GM12878 (cell line): ENCODE measurements at regions not wholly inside any gene's neighbourhood (a gene's known extent, or its start where the extent isn't known, plus 50 kb on each side); places are given as distances from the start of the nearest gene placed in this dataset.

ENCODE experiments used
- EP300 ChIP-seq, 2 experiments: fragments of 150-350 bp in 1 of 2; IDR thresholded peaks; 2 replicates each; pipeline ENCODE4 v1.6.1; 2011 to 2012; ENCODE audit warnings: low read depth in 2 of 2, low read length in 2 of 2, borderline replicate concordance in 1 of 2, improper control_type of control experiment in 1 of 2, inconsistent platforms in 1 of 2; ENCODE audit not compliant: control insufficient read depth in 1 of 2
- POLR2A ChIP-seq: IDR thresholded peaks from 2 replicates; pipeline ENCODE4 v1.6.1; 2011; ENCODE audit warnings: low read depth, mild to moderate bottlenecking, low read length

- TF ChIP-seq POLR2A (no peak), EP300 (IDR thresholded peaks at IDR 0.05; ENCODE audit: borderline replicate concordance in 1 of 2, control insufficient read depth in 1 of 2, low read depth in 2 of 2, low read length in 2 of 2) (no peak)
These were observed 115.2 kb upstream of the AGBL1 start for GRCh38 chr15:85964471-85964870.
